Stomach (tissue), 8 donors: ENCODE measurements at regions not wholly inside any gene's neighbourhood (a gene's known extent, or its start where the extent isn't known, plus 50 kb on each side); places are given as distances from the start of the nearest gene placed in this dataset.

Experiments
- DNase-seq, 2 donors: peaks; one replicate each; pipeline versions ENCODE4 v3.0.0 to v3.0.0-alpha.2; 2013 to 2019
- H3K27ac ChIP-seq, 5 donors: fragments of 200-600 bp in 4 of 5; sonication (generic) in 4 of 5; one replicate each; pipeline ENCODE4 v1.5.1; 2013 to 2019; ENCODE audit warnings: mild to moderate bottlenecking in 1 of 5, moderate library complexity in 1 of 5
- H3K27me3 ChIP-seq, 3 donors: fragments of 200-600 bp; sonication (generic); one replicate each; pipeline ENCODE4 v1.5.1; 2017 to 2019; ENCODE audit warnings: mixed run types in 1 of 3
- H3K36me3 ChIP-seq, 4 donors: fragments of 200-600 bp; sonication (generic); 1 replicate in 3 of 4; 2 replicates in 1 of 4; pipeline ENCODE4 v1.5.1; 2016 to 2019
- H3K4me1 ChIP-seq, 4 donors: fragments of 200-600 bp; sonication (generic); one replicate each; pipeline ENCODE4 v1.5.1; 2016 to 2019
- H3K4me3 ChIP-seq, 4 donors: fragments of 200-600 bp; sonication (generic) in 3 of 4; one replicate each; pipeline ENCODE4 v1.5.1; 2016 to 2019; ENCODE audit warnings: mild to moderate bottlenecking in 1 of 4
- H3K9me3 ChIP-seq, 4 donors: fragments of 200-600 bp; sonication (generic); one replicate each; pipeline ENCODE4 v1.5.1; 2016 to 2019
- EP300 ChIP-seq: sonication (generic); formaldehyde crosslinking; IDR thresholded peaks from one replicate; pipeline ENCODE4 v1.6.1; 2017; ENCODE audit warnings: antibody characterized with exemption
- POLR2A ChIP-seq, 4 donors: fragments of 450-650 bp; IDR thresholded peaks; one replicate each; pipeline ENCODE4 v1.6.1; 2016; ENCODE audit warnings: antibody characterized with exemption in 4 of 4, control low read depth in 2 of 4, mild to moderate bottlenecking in 1 of 4, moderate library complexity in 1 of 4
- POLR2AphosphoS5 ChIP-seq, 3 donors: sonication (generic); formaldehyde crosslinking; IDR thresholded peaks; one replicate each; pipeline ENCODE4 v1.6.1; 2016; ENCODE audit warnings: antibody characterized with exemption in 3 of 3
- WGBS, 5 donors: extraction: QIAGEN DNeasy Blood & Tissue Kit in 3 of 5; methylation state at CpG; one replicate each; pipeline versions ENCODE4 v1.1.5 to v1.1.7; 2013 to 2018; 5-methylcytosine and 5-hydroxymethylcytosine counted together
- intact Hi-C: fragments of 100-400 bp; cut with DNase I; formaldehyde crosslinking; loops from one replicate; pipeline ENCODE4 v1.15.1; 2023; ENCODE audit warnings: low total_unique reads
- TF ChIP-seq, protein P1 (sequence below), 7 experiments: fragments of 450-650 bp in 4 of 7; fragments of 200-600 bp in 3 of 7; sonication (generic) in 3 of 7; IDR thresholded peaks; one replicate each; pipeline ENCODE4 v1.5.1; 2016 to 2019; ENCODE audit warnings: antibody characterized with exemption in 7 of 7, control low read depth in 2 of 7, mild to moderate bottlenecking in 1 of 7
- donor health status: healthy with polysubstance abuse.
- donor health status: Bipolar disorder and iron deficiency.
- donor health status: healthy.

GRCh38 chr11:70570693-70571395 is 172.5 kb downstream of the CTTN start:
- no peaks in the 10 kb centered on the region for H3K9me3 ChIP-seq
- no peak overlapping the region for H3K27ac ChIP-seq
- TF ChIP-seq, protein P1, sequence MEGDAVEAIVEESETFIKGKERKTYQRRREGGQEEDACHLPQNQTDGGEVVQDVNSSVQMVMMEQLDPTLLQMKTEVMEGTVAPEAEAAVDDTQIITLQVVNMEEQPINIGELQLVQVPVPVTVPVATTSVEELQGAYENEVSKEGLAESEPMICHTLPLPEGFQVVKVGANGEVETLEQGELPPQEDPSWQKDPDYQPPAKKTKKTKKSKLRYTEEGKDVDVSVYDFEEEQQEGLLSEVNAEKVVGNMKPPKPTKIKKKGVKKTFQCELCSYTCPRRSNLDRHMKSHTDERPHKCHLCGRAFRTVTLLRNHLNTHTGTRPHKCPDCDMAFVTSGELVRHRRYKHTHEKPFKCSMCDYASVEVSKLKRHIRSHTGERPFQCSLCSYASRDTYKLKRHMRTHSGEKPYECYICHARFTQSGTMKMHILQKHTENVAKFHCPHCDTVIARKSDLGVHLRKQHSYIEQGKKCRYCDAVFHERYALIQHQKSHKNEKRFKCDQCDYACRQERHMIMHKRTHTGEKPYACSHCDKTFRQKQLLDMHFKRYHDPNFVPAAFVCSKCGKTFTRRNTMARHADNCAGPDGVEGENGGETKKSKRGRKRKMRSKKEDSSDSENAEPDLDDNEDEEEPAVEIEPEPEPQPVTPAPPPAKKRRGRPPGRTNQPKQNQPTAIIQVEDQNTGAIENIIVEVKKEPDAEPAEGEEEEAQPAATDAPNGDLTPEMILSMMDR (IDR thresholded peaks at IDR 0.05): no peak
- no peak for TF ChIP-seq EP300
- no peak for TF ChIP-seq POLR2A (IDR thresholded peaks at IDR 0.05)
- no peaks in the 10 kb centered on the region for H3K27me3 ChIP-seq
- intact Hi-C loops: no loop called here
- H3K36me3 ChIP-seq: no peaks in the 10 kb centered on the region
- 64 to 93% (median 82%) methylated on average over 9 to 11 of the region's 11 CpGs for WGBS, 5 donors
- no peak for DNase-seq
- H3K4me1 ChIP-seq: peaks cover 0 to 19% (median 17%) of the 10 kb centered on the region in 4 donors
- no peak overlapping the region for H3K4me3 ChIP-seq

DNA sequence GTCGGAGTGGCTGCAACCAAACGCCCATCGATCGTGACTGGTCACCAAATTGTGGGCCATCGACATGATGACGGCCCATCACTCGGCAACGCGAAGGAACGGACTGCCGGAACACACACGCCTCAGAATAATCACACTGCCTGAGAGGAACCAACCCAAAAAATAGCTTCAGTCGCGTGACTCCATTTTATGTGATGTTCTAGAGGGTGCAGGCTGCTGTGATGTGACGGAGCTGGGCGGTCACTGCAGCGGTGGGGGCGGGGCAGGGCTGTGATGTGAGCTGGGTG is 174.6 kb downstream of the CTTN start:
- WGBS, 5 donors: 92 to 98% (median 96%) methylated on average over 18 of the region's 18 CpGs
- no peak for DNase-seq
- H3K9me3 ChIP-seq: no peaks in the 10 kb centered on the region
- H3K27ac ChIP-seq: no peak overlapping the region
- intact Hi-C loops: no loop called here
- H3K27me3 ChIP-seq: no peaks in the 10 kb centered on the region
- no peak overlapping the region for H3K4me3 ChIP-seq
- H3K4me1 ChIP-seq: peaks cover 0 to 13% (median 12%) of the 10 kb centered on the region in 4 donors
- no peaks in the 10 kb centered on the region for H3K36me3 ChIP-seq
- no peak for TF ChIP-seq EP300
- no peak for TF ChIP-seq POLR2AphosphoS5 (IDR thresholded peaks at IDR 0.05)
- TF ChIP-seq, protein P1 (IDR thresholded peaks at IDR 0.05): no peak
- no peak for TF ChIP-seq POLR2A (IDR thresholded peaks at IDR 0.05)

GRCh38 chr11:70573701-70574151 is 175.4 kb downstream of the CTTN start:
- Histone ChIP-seq H3K27me3 (no peaks in the 10 kb centered on the region), H3K27ac (no peak overlapping the region), H3K36me3 (no peaks in the 10 kb centered on the region), H3K4me3 (no peak overlapping the region), H3K9me3 (no peaks in the 10 kb centered on the region), H3K4me1 (peaks cover 0 to 8% (median 5%) of the 10 kb centered on the region in 4 donors)
- DNase-seq: no peak
- intact Hi-C loops: no loop called here
- TF ChIP-seq POLR2AphosphoS5 (IDR thresholded peaks at IDR 0.05) (no peak), POLR2A (IDR thresholded peaks at IDR 0.05) (no peak), EP300 (no peak)
- TF ChIP-seq, protein P1 (IDR thresholded peaks at IDR 0.05): no peak
- WGBS, 5 donors: 87 to 92% (median 90%) methylated on average over 13 of the region's 13 CpGs

GRCh38 chr11:70574725-70575347 is 176.5 kb downstream of the CTTN start:
- no peak overlapping the region for H3K4me3 ChIP-seq
- no peaks in the 10 kb centered on the region for H3K9me3 ChIP-seq
- intact Hi-C loops: no loop called here
- WGBS, 5 donors: 82 to 92% (median 85%) methylated on average over 9 to 12 of the region's 12 CpGs
- H3K36me3 ChIP-seq: no peaks in the 10 kb centered on the region
- TF ChIP-seq POLR2A (IDR thresholded peaks at IDR 0.05): no peak
- TF ChIP-seq EP300: no peak
- no peak for TF ChIP-seq POLR2AphosphoS5 (IDR thresholded peaks at IDR 0.05)
- TF ChIP-seq, protein P1 (IDR thresholded peaks at IDR 0.05): no peak
- no peaks in the 10 kb centered on the region for H3K4me1 ChIP-seq
- DNase-seq: no peak
- no peaks in the 10 kb centered on the region for H3K27me3 ChIP-seq
- H3K27ac ChIP-seq: no peak overlapping the region
